DND-41 (cell line): ENCODE measurements at regions not wholly inside any gene's neighbourhood (a gene's known extent, or its start where the extent isn't known, plus 50 kb on each side); places are given as distances from the start of the nearest gene placed in this dataset.

Source experiments
- CTCF ChIP-seq: IDR thresholded peaks from 2 replicates; pipeline ENCODE4 v1.5.1; 2012; ENCODE audit warnings: borderline replicate concordance, low read length, moderate library complexity, mild to moderate bottlenecking; ENCODE audit not compliant: poor library complexity, severe bottlenecking; ENCODE audit errors: extremely low read depth
- EZH2 ChIP-seq: IDR thresholded peaks from 3 replicates; pipeline ENCODE4 v1.6.1; 2012; ENCODE audit warnings: borderline replicate concordance, low read depth, mild to moderate bottlenecking, moderate library complexity, low read length, inconsistent platforms; ENCODE audit not compliant: severe bottlenecking

GRCh38 chr5:118701791-118702190 is 286.6 kb downstream of the DTWD2 start:
- no peak for TF ChIP-seq CTCF
- no peak for TF ChIP-seq EZH2
